SH-SY5Y (cell line): ENCODE measurements at regions not wholly inside any gene's neighbourhood (a gene's known extent, or its start where the extent isn't known, plus 50 kb on each side); places are given as distances from the start of the nearest gene placed in this dataset.

Experiments used
- GATA2 ChIP-seq: IDR thresholded peaks from 2 replicates; pipeline ENCODE4 v1.6.1; 2011; ENCODE audit warnings: mild to moderate bottlenecking, low read depth, low read length
- GATA3 ChIP-seq: IDR thresholded peaks from 2 replicates; pipeline ENCODE4 v1.6.1; 2011; ENCODE audit warnings: low read depth, mild to moderate bottlenecking, low read length, moderate library complexity

DNA sequence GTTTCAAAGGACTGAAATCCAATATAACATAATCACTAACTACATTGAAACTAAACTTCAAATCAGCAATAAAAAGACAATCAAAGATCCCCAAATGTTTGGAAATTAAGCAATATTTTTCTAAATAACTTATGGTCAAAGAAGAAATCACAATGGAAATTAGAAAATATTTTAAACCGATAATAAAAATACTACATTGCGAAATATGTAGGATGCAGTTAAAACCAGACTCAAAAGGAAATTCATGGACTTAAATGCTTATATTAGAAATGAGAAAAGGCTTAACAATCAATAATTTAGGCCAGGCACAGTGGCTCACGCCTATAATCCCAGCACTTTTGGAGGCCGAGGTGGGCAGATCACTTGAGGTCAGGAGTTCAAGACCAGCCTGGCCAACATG lies 79.0 kb upstream of the HAAO start:
- TF ChIP-seq GATA3 (no peak), GATA2 (no peak)
